SK-N-SH (cell line): ENCODE measurements at regions not wholly inside any gene's neighbourhood (a gene's known extent, or its start where the extent isn't known, plus 50 kb on each side); places are given as distances from the start of the nearest gene placed in this dataset.

Source experiments
- CTCF ChIA-PET: fragments of 300-600, 350-600 bp; formaldehyde crosslinking; extraction: SDS; loops from one replicate; lab custom pipeline; 2021; lab: Yijun Ruan, JAX
- POLR2A ChIA-PET: fragments of 350-600 bp; sonication (Branson Sonifier 250); formaldehyde crosslinking; extraction: SDS; loops from one replicate; lab custom pipeline; 2020; ENCODE audit warnings: antibody characterized with exemption, inconsistent platforms; lab: Yijun Ruan, JAX
- DNase-seq: peaks from one replicate; pipeline ENCODE4 v3.0.0; 2012
- H2AFZ ChIP-seq: fragments of 200-600 bp; sonication (generic); 2 replicates; pipeline ENCODE4 v1.8.1; 2016; ENCODE audit warnings: antibody characterized with exemption, mild to moderate bottlenecking, low read depth
- H3F3A ChIP-seq: fragments of 200-600 bp; sonication (generic); replicated peaks from 2 replicates; pipeline ENCODE3; 2016; ENCODE audit warnings: antibody characterized with exemption, mild to moderate bottlenecking; ENCODE audit not compliant: insufficient read depth
- H3K27ac ChIP-seq, 2 experiments: fragments of 200-500 bp in 1 of 2; fragments of 200-600 bp in 1 of 2; sonication (Bioruptor generic) in 1 of 2; sonication (generic), shearing (Covaris generic) in 1 of 2; 2 replicates each; pipeline versions ENCODE4 v1.5.1 to v1.6.1; 2014 to 2016; ENCODE audit warnings: low read depth in 2 of 2, inconsistent platforms in 1 of 2, low read length in 1 of 2, mild to moderate bottlenecking in 1 of 2, mixed read lengths in 1 of 2
- H3K27me3 ChIP-seq: fragments of 200-600 bp; sonication (generic), shearing (Covaris generic); 2 replicates; pipeline ENCODE4 v1.6.1; 2016; ENCODE audit warnings: mixed run types; ENCODE audit not compliant: insufficient read depth
- H3K36me3 ChIP-seq, 2 experiments: fragments of 200-500 bp in 1 of 2; fragments of 200-600 bp in 1 of 2; sonication (Bioruptor generic) in 1 of 2; sonication (generic) in 1 of 2; replicated peaks in 1 of 2; 2 replicates each; pipeline versions ENCODE3 to v1.5.1; 2014 to 2016; ENCODE audit warnings: low read length in 1 of 2, mild to moderate bottlenecking in 1 of 2; ENCODE audit not compliant: insufficient read depth in 2 of 2, control insufficient read depth in 1 of 2
- H3K4me1 ChIP-seq, 2 experiments: fragments of 200-500 bp in 1 of 2; fragments of 200-600 bp in 1 of 2; sonication (Bioruptor generic) in 1 of 2; sonication (generic), shearing (Covaris generic) in 1 of 2; 2 replicates each; pipeline versions ENCODE4 v1.5.1 to v1.6.1; 2014 to 2016; ENCODE audit warnings: low read depth in 1 of 2, low read length in 1 of 2, mixed run types in 1 of 2; ENCODE audit not compliant: insufficient read depth in 2 of 2, control insufficient read depth in 1 of 2
- H3K4me2 ChIP-seq: fragments of 200-600 bp; sonication (generic), shearing (Covaris generic); 2 replicates; pipeline ENCODE4 v1.6.1; 2017; ENCODE audit warnings: mixed run types
- H3K4me3 ChIP-seq, 2 experiments: fragments of 200-500 bp in 1 of 2; fragments of 200-600 bp in 1 of 2; sonication (Bioruptor generic) in 1 of 2; sonication (generic), shearing (Covaris generic) in 1 of 2; 2 replicates each; pipeline versions ENCODE4 v1.5.1 to v1.8.1; 2014 to 2016; ENCODE audit warnings: low read depth in 2 of 2, inconsistent platforms in 1 of 2, low read length in 1 of 2, mild to moderate bottlenecking in 1 of 2, mixed read lengths in 1 of 2, moderate library complexity in 1 of 2
- H3K79me2 ChIP-seq: fragments of 200-600 bp; sonication (generic); 2 replicates; pipeline ENCODE4 v1.8.1; 2017; ENCODE audit warnings: mild to moderate bottlenecking; ENCODE audit not compliant: insufficient read depth
- H3K9ac ChIP-seq: fragments of 200-600 bp; sonication (generic); 2 replicates; pipeline ENCODE4 v1.6.1; 2017; ENCODE audit warnings: mixed run types
- H3K9me2 ChIP-seq: fragments of 200-600 bp; sonication (generic); 2 replicates; pipeline ENCODE4 v1.6.1; 2017; ENCODE audit warnings: mixed run types
- H3K9me3 ChIP-seq: fragments of 200-600 bp; sonication (generic); 2 replicates; pipeline ENCODE4 v1.6.1; 2017; ENCODE audit warnings: mixed run types, mild to moderate bottlenecking, moderate library complexity
- H4K20me1 ChIP-seq: fragments of 200-600 bp; sonication (generic); 2 replicates; pipeline ENCODE4 v1.6.1; 2017; ENCODE audit warnings: mild to moderate bottlenecking, mixed run types; ENCODE audit not compliant: insufficient read depth
- ELF1 ChIP-seq: IDR thresholded peaks from 2 replicates; pipeline ENCODE4 v1.4.0; 2012
- EP300 ChIP-seq, 2 experiments: IDR thresholded peaks; 2 replicates each; pipeline versions ENCODE4 v1.4.0 to v1.6.1; 2012; ENCODE audit warnings: borderline replicate concordance in 1 of 2, low read depth in 1 of 2, low read length in 1 of 2
- EZH2phosphoT487 ChIP-seq: fragments of 200-600 bp; sonication (generic); IDR thresholded peaks from 2 replicates; pipeline ENCODE4 v1.6.1; 2017; ENCODE audit warnings: low read depth, mixed run types, mild to moderate bottlenecking, antibody characterized with exemption, moderate library complexity, borderline replicate concordance
- FOSL2 ChIP-seq: IDR thresholded peaks from 2 replicates; pipeline ENCODE4 v1.4.0; 2012; ENCODE audit warnings: low read depth, mild to moderate bottlenecking, moderate library complexity, borderline replicate concordance
- FOXM1 ChIP-seq: IDR thresholded peaks from 2 replicates; pipeline ENCODE4 v1.4.0; 2012; ENCODE audit warnings: low read depth, mild to moderate bottlenecking
- JUND ChIP-seq: IDR thresholded peaks from 2 replicates; pipeline ENCODE4 v1.4.0; 2012
- MEF2A ChIP-seq: IDR thresholded peaks from 2 replicates; pipeline ENCODE4 v1.4.0; 2012; ENCODE audit warnings: low read depth, borderline replicate concordance
- MXI1 ChIP-seq: IDR thresholded peaks from 2 replicates; pipeline ENCODE4 v1.6.1; 2012; ENCODE audit warnings: mild to moderate bottlenecking, low read depth, low read length, improper control_type of control experiment
- NFIC ChIP-seq: IDR thresholded peaks from 2 replicates; pipeline ENCODE4 v1.4.0; 2012; ENCODE audit warnings: borderline replicate concordance
- NRF1 ChIP-seq: IDR thresholded peaks from 2 replicates; pipeline ENCODE4 v1.6.1; 2012; ENCODE audit warnings: low read depth, mild to moderate bottlenecking, low read length
- RXRA ChIP-seq: IDR thresholded peaks from 2 replicates; pipeline ENCODE4 v1.4.0; 2012; ENCODE audit warnings: low read depth, mild to moderate bottlenecking, borderline replicate concordance
- SMC3 ChIP-seq: IDR thresholded peaks from 2 replicates; pipeline ENCODE4 v1.6.1; 2012; ENCODE audit warnings: low read depth, low read length, improper control_type of control experiment
- TAF1 ChIP-seq: IDR thresholded peaks from 2 replicates; pipeline ENCODE4 v1.6.1; 2012; ENCODE audit warnings: low read depth, mild to moderate bottlenecking, low read length, moderate library complexity, borderline replicate concordance
- TCF12 ChIP-seq: IDR thresholded peaks from 2 replicates; pipeline ENCODE4 v1.4.0; 2012
- WGBS: methylation state at CpG from one replicate; pipeline ENCODE4 v1.1.6; 2017; ENCODE audit warnings: low lambda C conversion rate; 5-methylcytosine and 5-hydroxymethylcytosine counted together
- TF ChIP-seq, protein P1 (sequence below): fragments of 200-600 bp; sonication (generic); IDR thresholded peaks from 2 replicates; pipeline ENCODE4 v1.6.1; 2017; ENCODE audit warnings: antibody characterized with exemption, mild to moderate bottlenecking, moderate library complexity
- TF ChIP-seq, protein P2 (sequence below): IDR thresholded peaks from 2 replicates; pipeline ENCODE4; 2012
- TF ChIP-seq, protein P3 (sequence below): IDR thresholded peaks from 2 replicates; pipeline ENCODE4 v1.4.0; 2012; ENCODE audit warnings: low read depth

DNA sequence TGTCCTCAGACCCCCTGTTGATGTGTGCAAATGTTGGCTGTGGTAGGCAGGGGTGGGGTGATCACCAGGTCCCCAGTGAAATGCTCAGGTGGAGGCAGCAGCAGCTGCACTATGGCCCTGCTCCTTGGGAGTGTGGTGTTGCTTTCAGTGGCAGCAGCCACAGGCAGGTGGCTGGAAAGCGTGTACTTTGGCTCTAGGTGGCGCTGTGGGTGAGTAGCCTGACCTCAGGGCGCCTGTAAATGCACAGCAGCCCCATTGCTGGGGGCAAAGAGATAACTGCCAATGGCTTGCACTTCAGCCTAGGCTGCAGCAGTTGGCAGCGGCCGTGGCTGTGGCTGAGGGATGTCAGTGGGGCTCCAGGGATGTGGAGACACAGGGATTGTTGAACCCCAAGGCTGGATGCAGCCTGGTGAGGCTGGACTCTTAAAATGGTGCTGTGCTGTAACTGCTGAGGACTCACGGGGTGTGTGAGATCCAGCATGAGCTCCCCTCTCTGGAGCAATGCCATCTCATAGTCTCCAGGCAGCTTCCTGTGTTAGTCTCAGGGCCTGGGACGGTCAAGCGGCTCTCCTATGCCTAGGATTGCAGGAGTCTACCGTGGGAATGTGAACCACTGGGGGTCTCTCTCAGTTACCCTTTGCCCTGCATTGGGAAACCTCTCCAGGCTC, 421.7 kb upstream of the HTR2C start:
- H4K20me1 ChIP-seq = no peaks in the 10 kb centered on the region
- POLR2A ChIA-PET = no interaction called here
- no peaks in the 10 kb centered on the region; a peak in 1 of 4 replicates for H3K4me1 ChIP-seq
- no peaks in the 10 kb centered on the region for H3K9me2 ChIP-seq
- TF ChIP-seq MEF2A = no peak
- TF ChIP-seq, protein P1, sequence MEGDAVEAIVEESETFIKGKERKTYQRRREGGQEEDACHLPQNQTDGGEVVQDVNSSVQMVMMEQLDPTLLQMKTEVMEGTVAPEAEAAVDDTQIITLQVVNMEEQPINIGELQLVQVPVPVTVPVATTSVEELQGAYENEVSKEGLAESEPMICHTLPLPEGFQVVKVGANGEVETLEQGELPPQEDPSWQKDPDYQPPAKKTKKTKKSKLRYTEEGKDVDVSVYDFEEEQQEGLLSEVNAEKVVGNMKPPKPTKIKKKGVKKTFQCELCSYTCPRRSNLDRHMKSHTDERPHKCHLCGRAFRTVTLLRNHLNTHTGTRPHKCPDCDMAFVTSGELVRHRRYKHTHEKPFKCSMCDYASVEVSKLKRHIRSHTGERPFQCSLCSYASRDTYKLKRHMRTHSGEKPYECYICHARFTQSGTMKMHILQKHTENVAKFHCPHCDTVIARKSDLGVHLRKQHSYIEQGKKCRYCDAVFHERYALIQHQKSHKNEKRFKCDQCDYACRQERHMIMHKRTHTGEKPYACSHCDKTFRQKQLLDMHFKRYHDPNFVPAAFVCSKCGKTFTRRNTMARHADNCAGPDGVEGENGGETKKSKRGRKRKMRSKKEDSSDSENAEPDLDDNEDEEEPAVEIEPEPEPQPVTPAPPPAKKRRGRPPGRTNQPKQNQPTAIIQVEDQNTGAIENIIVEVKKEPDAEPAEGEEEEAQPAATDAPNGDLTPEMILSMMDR = peak; percentile 35
- no peak overlapping the region for H3K4me2 ChIP-seq
- H3K36me3 ChIP-seq = no peaks in the 10 kb centered on the region
- WGBS = 37% methylated on average over 5 of the region's 9 CpGs
- H3K9me3 ChIP-seq = no peaks in the 10 kb centered on the region
- H3K9ac ChIP-seq = no peak overlapping the region
- no peak for DNase-seq
- H3K4me3 ChIP-seq = no peak overlapping the region
- H3F3A ChIP-seq = peaks cover 5% of the 10 kb centered on the region
- CTCF ChIA-PET = no interaction called here
- no peak overlapping the region for H3K27ac ChIP-seq
- no peaks in the 10 kb centered on the region for H3K27me3 ChIP-seq
- no peaks in the 10 kb centered on the region for H3K79me2 ChIP-seq
- H2AFZ ChIP-seq = no peak overlapping the region

DNA sequence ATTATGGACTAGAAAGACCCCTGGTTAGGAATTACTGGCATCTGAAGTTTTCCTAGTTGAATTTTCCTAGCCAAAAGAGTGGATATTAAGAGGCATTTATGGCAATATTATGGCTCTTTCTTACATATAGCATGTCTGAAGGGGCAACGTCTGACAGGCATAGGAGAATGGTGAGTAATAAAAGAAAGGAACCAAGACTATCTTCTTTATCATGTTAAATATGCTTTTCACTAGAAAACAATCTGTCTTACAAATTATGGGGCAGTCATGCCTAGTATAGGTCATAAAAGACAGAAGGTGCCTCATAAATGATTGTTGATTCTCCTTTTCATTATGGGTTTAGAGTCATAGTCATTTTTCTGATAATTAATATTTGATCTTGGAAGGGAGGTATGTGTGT, 431.1 kb upstream of the HTR2C start:
- no peaks in the 10 kb centered on the region for H3K79me2 ChIP-seq
- H3K9me3 ChIP-seq = no peaks in the 10 kb centered on the region
- peaks cover 10% of the 10 kb centered on the region for H3F3A ChIP-seq
- H4K20me1 ChIP-seq = no peaks in the 10 kb centered on the region
- H3K27ac ChIP-seq = peak overlapping the region in 1 of 2 experiments; percentile 11; a peak in 1 of 4 replicates
- TF ChIP-seq EP300 (IDR thresholded peaks at IDR 0.05; ENCODE audit: borderline replicate concordance in 1 of 2, low read depth in 1 of 2, low read length in 1 of 2) (no peak), MXI1 (no peak), FOXM1 (no peak)
- TF ChIP-seq, all 33 proteins: peak for 0
- POLR2A ChIA-PET = no interaction called here
- CTCF ChIA-PET = no interaction called here
- Histone ChIP-seq H3K4me3 (no peak overlapping the region), H3K9me2 (no peaks in the 10 kb centered on the region), H3K4me1 (0 out of 4 replicates have a peak, but pooled peaks cover 0 to 2% of the 10 kb centered on the region in 2 experiments), H3K27me3 (no peaks in the 10 kb centered on the region), H2AFZ (no peak overlapping the region), H3K9ac (no peak overlapping the region), H3K36me3 (no peaks in the 10 kb centered on the region), H3K4me2 (no peak overlapping the region)
- no peak for DNase-seq
- 21% methylated on average over 1 of the region's 1 CpG for WGBS

DNA sequence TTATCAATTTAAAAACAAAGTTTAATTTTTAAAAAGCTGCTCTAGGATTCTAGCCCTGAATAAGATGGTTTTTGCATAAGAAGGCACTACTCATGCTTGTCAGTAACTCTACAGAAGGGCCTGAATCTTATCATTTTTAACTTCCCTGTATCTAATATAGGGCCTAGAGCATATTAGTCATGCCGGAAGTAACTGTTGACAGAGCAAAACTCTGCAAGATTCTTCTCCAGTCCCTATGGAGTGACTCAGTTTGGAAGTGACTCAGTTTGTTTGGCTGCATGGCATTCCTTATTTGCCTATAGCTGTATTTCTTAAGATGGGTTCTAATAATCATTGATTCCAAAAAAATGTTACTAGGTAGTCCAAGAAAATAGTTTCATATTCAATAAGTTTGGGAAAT, 431.8 kb upstream of the HTR2C start:
- CTCF ChIA-PET = no interaction called here
- Histone ChIP-seq H3K4me3 (no peak overlapping the region), H2AFZ (no peak overlapping the region), H3F3A (peaks cover 5% of the 10 kb centered on the region)
- TF ChIP-seq TCF12 (peak; percentile 62), FOSL2 (peak; percentile 89), JUND (peak; percentile 82), NFIC (peak; percentile 20; the same call in 1 of the 2 replicates), EP300 (IDR thresholded peaks at IDR 0.05; ENCODE audit: borderline replicate concordance in 1 of 2, low read depth in 1 of 2, low read length in 1 of 2) (peak in 1 of 2 experiments; percentile 29; a peak in 1 of 4 replicates), RXRA (no peak), ELF1 (peak; percentile 25; the same call in 1 of the 2 replicates), SMC3 (no peak), TAF1 (no peak), EZH2phosphoT487 (no peak), NRF1 (no peak)
- TF ChIP-seq, protein P2, sequence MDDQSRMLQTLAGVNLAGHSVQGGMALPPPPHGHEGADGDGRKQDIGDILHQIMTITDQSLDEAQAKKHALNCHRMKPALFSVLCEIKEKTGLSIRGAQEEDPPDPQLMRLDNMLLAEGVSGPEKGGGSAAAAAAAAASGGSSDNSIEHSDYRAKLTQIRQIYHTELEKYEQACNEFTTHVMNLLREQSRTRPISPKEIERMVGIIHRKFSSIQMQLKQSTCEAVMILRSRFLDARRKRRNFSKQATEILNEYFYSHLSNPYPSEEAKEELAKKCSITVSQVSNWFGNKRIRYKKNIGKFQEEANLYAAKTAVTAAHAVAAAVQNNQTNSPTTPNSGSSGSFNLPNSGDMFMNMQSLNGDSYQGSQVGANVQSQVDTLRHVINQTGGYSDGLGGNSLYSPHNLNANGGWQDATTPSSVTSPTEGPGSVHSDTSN = peak; percentile 41; the same call in 1 of the 2 replicates
- TF ChIP-seq, protein P3, sequence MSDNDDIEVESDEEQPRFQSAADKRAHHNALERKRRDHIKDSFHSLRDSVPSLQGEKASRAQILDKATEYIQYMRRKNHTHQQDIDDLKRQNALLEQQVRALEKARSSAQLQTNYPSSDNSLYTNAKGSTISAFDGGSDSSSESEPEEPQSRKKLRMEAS = no peak
- TF ChIP-seq, all 33 proteins: peak for 7
- H3K27me3 ChIP-seq = no peaks in the 10 kb centered on the region
- DNase-seq = no peak
- H3K79me2 ChIP-seq = no peaks in the 10 kb centered on the region
- H3K9me3 ChIP-seq = no peaks in the 10 kb centered on the region
- no peaks in the 10 kb centered on the region for H3K36me3 ChIP-seq
- H3K9me2 ChIP-seq = no peaks in the 10 kb centered on the region
- no peak overlapping the region for H3K9ac ChIP-seq
- no peaks in the 10 kb centered on the region for H4K20me1 ChIP-seq
- 0 out of 4 replicates have a peak, but pooled peaks cover 0 to 2% of the 10 kb centered on the region in 2 experiments for H3K4me1 ChIP-seq
- peak overlapping the region in 1 of 2 experiments; percentile 20; a peak in 1 of 4 replicates for H3K27ac ChIP-seq
- 8% methylated on average over 1 of the region's 1 CpG for WGBS
- H3K4me2 ChIP-seq = no peak overlapping the region
- POLR2A ChIA-PET = no interaction called here
